ENCODE measurements at regions not wholly inside any gene's neighbourhood (a gene's known extent, or its start where the extent isn't known, plus 50 kb on each side); places are given as distances from the start of the nearest gene placed in this dataset.

- Mint-ChIP-seq H3K27ac (no peak overlapping the region), H3K27me3 (no peaks in the 10 kb centered on the region), H3K4me1 (no peaks in the 10 kb centered on the region), H3K4me3 (no peak overlapping the region), H3K9me3 (ENCODE audit: insufficient read depth) (no peaks in the 10 kb centered on the region)
- CTCF ChIA-PET: no interaction called here
- Histone ChIP-seq H3K36me3 (replicated peaks in 1 of 2; ENCODE audit: control extremely low read depth in 1 of 2, control insufficient read depth in 1 of 2, extremely low read depth in 1 of 2, insufficient read depth in 2 of 2, low read length in 1 of 2) (no peaks in the 10 kb centered on the region), H3K27ac (ENCODE audit: low read length in 2 of 2) (no peak overlapping the region), H3K4me3 (ENCODE audit: control extremely low read depth in 1 of 5, extremely low read depth in 1 of 5, insufficient read depth in 1 of 5, low read depth in 2 of 5, low read length in 4 of 5) (no peak overlapping the region), H3K27me3 (replicated peaks in 1 of 4; ENCODE audit: control extremely low read depth in 1 of 4, control insufficient read depth in 3 of 4, insufficient read depth in 4 of 4, low read length in 3 of 4) (no peaks in the 10 kb centered on the region), H3K4me1 (ENCODE audit: control insufficient read depth in 2 of 2, insufficient read depth in 2 of 2, low read length in 2 of 2) (no peaks in the 10 kb centered on the region), H3K79me2 (ENCODE audit: control insufficient read depth, insufficient read depth, low read length) (no peaks in the 10 kb centered on the region), H2AFZ (ENCODE audit: insufficient read depth, low read depth, low read length, poor library complexity, severe bottlenecking) (no peak overlapping the region), H4K20me1 (ENCODE audit: control insufficient read depth, insufficient read depth, low read length, poor library complexity, severe bottlenecking) (no peaks in the 10 kb centered on the region), H3K4me2 (replicated peaks; ENCODE audit: low read depth, low read length, poor library complexity, severe bottlenecking) (no peak overlapping the region), H3K9ac (ENCODE audit: low read length) (no peak overlapping the region), H3K9me3 (ENCODE audit: control extremely low read depth in 1 of 3, control insufficient read depth in 2 of 3, insufficient read depth in 1 of 3, low read length in 2 of 3) (peaks cover 0 to 4% (median 0%) of the 10 kb centered on the region in 3 donors)
- WGBS (ENCODE audit: insufficient coverage): 0% methylated on average over 1 of the region's 4 CpGs
- no peak for TF ChIP-seq EZH2 (IDR thresholded peaks at IDR 0.05; ENCODE audit: borderline replicate concordance, insufficient read depth, low read depth, low read length, poor library complexity, severe bottlenecking)
- TF ChIP-seq CTCF (IDR thresholded peaks at IDR 0.05): no peak
- POLR2A ChIA-PET: no interaction called here
- no peak for DNase-seq
- intact Hi-C loops (cut with micrococcal nuclease): no loop called here
- ATAC-seq (ENCODE audit: low read depth): no peak
Observed at GRCh38 chr3:137854533-137855261, 90.6 kb downstream of the SOX14 start.

- peaks cover 0 to 14% (median 0%) of the 10 kb centered on the region in 3 donors for H3K9me3 ChIP-seq (ENCODE audit: control extremely low read depth in 1 of 3, control insufficient read depth in 2 of 3, insufficient read depth in 1 of 3, low read length in 2 of 3)
- Mint-ChIP-seq H3K27ac (no peak overlapping the region), H3K4me3 (no peak overlapping the region), H3K4me1 (no peaks in the 10 kb centered on the region), H3K27me3 (peaks cover 4% of the 10 kb centered on the region), H3K9me3 (ENCODE audit: insufficient read depth) (peaks cover 8% of the 10 kb centered on the region)
- no peak for DNase-seq
- intact Hi-C loops (cut with micrococcal nuclease): no loop called here
- ChIA-PET CTCF (no interaction called here), POLR2A (no interaction called here)
- H2AFZ ChIP-seq (ENCODE audit: insufficient read depth, low read depth, low read length, poor library complexity, severe bottlenecking): no peak overlapping the region
- H3K27ac ChIP-seq (ENCODE audit: low read length in 2 of 2): no peak overlapping the region
- WGBS (ENCODE audit: insufficient coverage): 49% methylated on average over 2 of the region's 2 CpGs
- no peaks in the 10 kb centered on the region for H3K4me1 ChIP-seq (ENCODE audit: control insufficient read depth in 2 of 2, insufficient read depth in 2 of 2, low read length in 2 of 2)
- H4K20me1 ChIP-seq (ENCODE audit: control insufficient read depth, insufficient read depth, low read length, poor library complexity, severe bottlenecking): no peaks in the 10 kb centered on the region
- H3K4me2 ChIP-seq (replicated peaks; ENCODE audit: low read depth, low read length, poor library complexity, severe bottlenecking): no peak overlapping the region
- H3K36me3 ChIP-seq (replicated peaks in 1 of 2; ENCODE audit: control extremely low read depth in 1 of 2, control insufficient read depth in 1 of 2, extremely low read depth in 1 of 2, insufficient read depth in 2 of 2, low read length in 1 of 2): no peaks in the 10 kb centered on the region
- TF ChIP-seq EZH2 (IDR thresholded peaks at IDR 0.05; ENCODE audit: borderline replicate concordance, insufficient read depth, low read depth, low read length, poor library complexity, severe bottlenecking) (no peak), CTCF (IDR thresholded peaks at IDR 0.05) (no peak)
- no peaks in the 10 kb centered on the region for H3K27me3 ChIP-seq (replicated peaks in 1 of 4; ENCODE audit: control extremely low read depth in 1 of 4, control insufficient read depth in 3 of 4, insufficient read depth in 4 of 4, low read length in 3 of 4)
- no peak overlapping the region for H3K9ac ChIP-seq (ENCODE audit: low read length)
- ATAC-seq (ENCODE audit: low read depth): no peak
- H3K4me3 ChIP-seq (ENCODE audit: control extremely low read depth in 1 of 5, extremely low read depth in 1 of 5, insufficient read depth in 1 of 5, low read depth in 2 of 5, low read length in 4 of 5): no peak overlapping the region
- no peaks in the 10 kb centered on the region for H3K79me2 ChIP-seq (ENCODE audit: control insufficient read depth, insufficient read depth, low read length)
Observed at GRCh38 chr3:137866001-137866400, 101.9 kb downstream of the SOX14 start.

Data from B cell (primary cell).